ENCODE measurements at regions not wholly inside any gene's neighbourhood (a gene's known extent, or its start where the extent isn't known, plus 50 kb on each side); places are given as distances from the start of the nearest gene placed in this dataset.

- H3K27ac ChIP-seq = no peak overlapping the region
- no peak for DNase-seq
- no peaks in the 10 kb centered on the region for H3K4me1 ChIP-seq
- 32 to 37% methylated on average over 2 of the region's 2 CpGs for WGBS, 2 donors
- H3K27me3 ChIP-seq = no peaks in the 10 kb centered on the region
- H3K36me3 ChIP-seq = no peaks in the 10 kb centered on the region
- intact Hi-C loops (cut with DNase I) = no loop called here
- TF ChIP-seq CTCF (IDR thresholded peaks at IDR 0.05) = no peak
- TF ChIP-seq POLR2A (IDR thresholded peaks at IDR 0.05) = no peak
- no peaks in the 10 kb centered on the region for H3K9me3 ChIP-seq
- no peak overlapping the region for H3K4me3 ChIP-seq (replicated peaks in 1 of 3)
Measured at GRCh38 chr2:207289295-207290018, 123.7 kb upstream of the KLF7 start.

GRCh38 chr2:207290833-207291624, 125.3 kb upstream of the KLF7 start:
- H3K36me3 ChIP-seq = no peaks in the 10 kb centered on the region
- DNase-seq = no peak
- H3K9me3 ChIP-seq = no peaks in the 10 kb centered on the region
- intact Hi-C loops (cut with DNase I) = no loop called here
- no peaks in the 10 kb centered on the region for H3K27me3 ChIP-seq
- no peak overlapping the region for H3K4me3 ChIP-seq (replicated peaks in 1 of 3)
- no peaks in the 10 kb centered on the region for H3K4me1 ChIP-seq
- H3K27ac ChIP-seq = no peak overlapping the region
- TF ChIP-seq CTCF (IDR thresholded peaks at IDR 0.05) (no peak), POLR2A (IDR thresholded peaks at IDR 0.05) (no peak)
- whole genome bisulfite sequencing, 2 donors = 94 to 96% methylated on average over 5 of the region's 5 CpGs

- WGBS, 2 donors = 93% methylated on average over 5 of the region's 5 CpGs
- no peaks in the 10 kb centered on the region for H3K36me3 ChIP-seq
- no peaks in the 10 kb centered on the region for H3K4me1 ChIP-seq
- DNase-seq = no peak
- H3K4me3 ChIP-seq (replicated peaks in 1 of 3) = no peak overlapping the region
- no peaks in the 10 kb centered on the region for H3K27me3 ChIP-seq
- no peak overlapping the region for H3K27ac ChIP-seq
- H3K9me3 ChIP-seq = no peaks in the 10 kb centered on the region
- intact Hi-C loops (cut with DNase I) = no loop called here
- TF ChIP-seq CTCF (IDR thresholded peaks at IDR 0.05) (no peak), POLR2A (IDR thresholded peaks at IDR 0.05) (no peak)
Measured at GRCh38 chr2:207291625-207292252, 126.0 kb upstream of the KLF7 start.

- H3K27ac ChIP-seq = no peak overlapping the region
- TF ChIP-seq CTCF (IDR thresholded peaks at IDR 0.05) = no peak
- TF ChIP-seq POLR2A (IDR thresholded peaks at IDR 0.05) = no peak
- no peak for DNase-seq
- no peaks in the 10 kb centered on the region for H3K4me1 ChIP-seq
- no peak overlapping the region for H3K4me3 ChIP-seq (replicated peaks in 1 of 3)
- intact Hi-C loops (cut with DNase I) = no loop called here
- no peaks in the 10 kb centered on the region for H3K36me3 ChIP-seq
- no peaks in the 10 kb centered on the region for H3K9me3 ChIP-seq
- H3K27me3 ChIP-seq = no peaks in the 10 kb centered on the region
- 38 to 52% methylated on average over 3 of the region's 3 CpGs for WGBS, 2 donors
Measured at GRCh38 chr2:207296265-207296948, 130.7 kb upstream of the KLF7 start.

Data from thyroid gland (tissue), 4 donors.